GM04504 (cell line): ENCODE measurements at regions not wholly inside any gene's neighbourhood (a gene's known extent, or its start where the extent isn't known, plus 50 kb on each side); places are given as distances from the start of the nearest gene placed in this dataset.
"Not testable (repeated sequence)": the region's sequence is repeated elsewhere in the genome, so short reads cannot be mapped to it uniquely, and the experiment has no call there.

Experiments used
- DNase-seq: peaks from one replicate; pipeline ENCODE4 v3.0.0-alpha.2; 2012; ENCODE audit warnings: low read depth

DNA sequence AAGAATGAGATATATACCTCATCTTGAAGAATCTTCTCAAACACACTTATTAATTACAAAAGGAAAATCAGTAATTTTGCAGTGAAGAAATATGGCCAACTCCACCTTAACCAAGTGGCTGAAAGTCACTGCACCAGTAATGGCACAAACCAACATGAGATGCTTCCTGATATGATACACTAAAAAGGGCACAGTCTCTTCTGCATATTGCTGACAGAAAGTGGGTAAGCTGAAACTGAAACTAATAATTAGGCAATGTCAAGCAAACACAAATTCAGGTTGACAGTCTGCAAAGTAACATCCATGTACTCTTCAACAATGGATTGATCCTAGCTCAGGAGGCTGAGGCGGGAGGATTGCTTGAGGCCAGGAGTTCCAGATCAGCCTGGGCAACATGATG lies 56.1 kb downstream of the ZNF22 start:
- not testable (repeated sequence) for DNase-seq

DNA sequence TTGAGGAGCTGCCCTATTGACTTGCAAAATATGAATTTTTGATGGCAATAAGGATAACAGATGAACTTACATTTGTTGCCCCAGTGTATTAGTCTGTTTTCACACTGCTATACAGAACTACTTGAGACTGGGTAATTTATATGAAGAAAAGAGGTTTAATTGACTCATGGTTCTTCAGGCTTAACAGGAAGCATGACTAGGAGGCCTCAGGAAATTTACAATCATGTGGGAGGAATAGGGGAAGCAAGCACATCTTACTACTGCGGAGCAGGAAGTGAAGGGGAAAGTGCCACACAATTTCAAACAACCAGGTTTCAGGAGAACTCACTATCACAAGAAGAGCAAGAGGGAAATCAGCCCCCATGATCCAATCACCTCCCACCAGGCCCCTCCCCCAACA lies 57.9 kb downstream of the ZNF22 start:
- no peak for DNase-seq

DNA sequence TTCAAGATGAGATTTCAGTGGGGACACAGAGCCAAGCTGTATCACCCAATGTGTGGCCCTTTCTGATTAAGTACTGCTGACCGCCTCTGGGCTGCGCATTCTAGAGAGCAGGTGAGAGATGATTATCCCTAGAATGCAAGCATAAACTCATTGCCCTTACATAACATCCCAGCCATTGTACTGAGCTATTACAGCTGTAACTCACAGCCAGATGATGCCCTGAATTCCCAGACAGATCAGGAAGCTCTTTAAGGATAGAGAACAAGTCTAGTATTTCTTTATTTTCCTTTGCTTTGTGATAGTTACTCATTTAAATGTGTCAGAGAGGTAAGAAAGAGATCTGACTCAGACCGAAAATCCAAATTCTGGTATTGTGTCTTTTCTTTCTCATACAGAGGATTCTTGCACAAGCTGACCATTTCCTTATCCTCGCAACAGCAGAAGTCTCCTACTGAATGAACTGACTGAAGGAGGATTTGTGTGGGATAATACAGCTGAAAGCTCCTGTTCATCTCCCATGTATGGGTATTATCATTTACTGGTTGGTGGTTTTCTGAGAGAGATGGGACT lies 58.4 kb downstream of the ZNF22 start:
- no peak for DNase-seq

DNA sequence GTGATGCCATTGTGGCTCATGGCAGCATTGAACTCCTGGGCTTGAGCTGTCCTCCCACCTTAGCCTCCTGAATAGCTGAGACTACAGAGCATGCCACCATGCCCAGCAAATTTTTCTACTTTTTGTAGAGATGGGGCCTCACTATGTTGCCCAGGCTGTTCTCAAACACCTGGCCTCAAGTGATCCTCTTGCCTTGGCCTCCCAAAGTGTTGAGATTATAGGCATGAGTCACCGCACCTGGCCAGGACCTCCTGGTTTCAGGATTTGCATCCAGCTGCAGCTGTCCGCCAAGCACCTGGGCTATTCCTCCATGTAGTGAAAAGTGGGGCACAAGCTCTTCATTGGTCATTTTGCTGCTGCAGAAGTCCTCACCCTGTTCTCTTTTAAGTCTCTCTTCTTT lies 58.9 kb downstream of the ZNF22 start:
- DNase-seq: no peak

DNA sequence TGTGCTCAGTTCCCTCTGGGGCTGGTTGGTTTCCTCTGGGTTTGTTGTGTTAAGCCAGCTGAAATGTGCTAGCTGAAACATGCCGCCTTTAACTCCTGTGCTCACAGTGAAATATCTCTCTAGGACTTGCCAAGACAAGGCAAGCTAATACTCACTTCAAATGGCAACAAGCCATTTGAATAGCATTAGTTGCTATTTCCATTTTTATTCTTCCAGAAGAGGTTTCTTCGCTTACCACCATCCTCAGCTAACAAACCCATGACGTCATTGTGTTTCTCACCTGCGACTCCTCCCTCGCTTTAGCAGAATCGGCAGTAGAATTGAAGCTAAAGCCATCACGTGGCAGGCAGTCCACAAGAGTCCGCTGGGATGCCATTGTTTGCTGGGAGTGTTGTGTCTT lies 61.3 kb downstream of the ZNF22 start:
- DNase-seq: no peak

DNA sequence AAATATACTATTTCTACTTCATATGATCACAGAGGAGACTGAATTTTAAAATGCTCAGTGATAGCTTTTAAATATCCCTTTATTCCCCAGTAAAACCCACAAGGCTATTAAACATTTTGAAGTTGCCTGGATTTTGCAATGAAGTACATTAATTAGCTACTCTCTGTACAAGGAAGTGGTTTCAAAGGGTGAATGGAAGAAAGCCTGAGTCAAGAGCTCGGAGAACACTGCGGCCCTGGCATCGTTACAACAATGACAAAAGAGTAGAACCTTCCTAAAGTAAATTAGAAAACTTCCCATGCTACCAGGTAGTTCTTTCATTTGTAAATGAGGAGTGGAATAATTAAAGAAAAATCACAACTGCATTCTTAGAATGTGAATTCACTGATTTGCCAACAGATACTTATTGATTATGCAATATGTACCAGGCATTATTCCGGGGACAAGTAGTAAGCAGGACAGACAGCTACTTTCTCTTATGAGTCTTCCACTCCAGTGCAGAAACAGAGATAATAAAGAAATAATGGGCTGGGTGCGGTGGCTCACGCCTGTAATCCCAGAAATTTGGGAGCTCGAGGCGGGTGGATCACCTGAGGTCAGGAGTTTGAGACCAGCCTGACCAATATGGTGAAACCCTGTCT lies 63.0 kb downstream of the ZNF22 start:
- no peak for DNase-seq

DNA sequence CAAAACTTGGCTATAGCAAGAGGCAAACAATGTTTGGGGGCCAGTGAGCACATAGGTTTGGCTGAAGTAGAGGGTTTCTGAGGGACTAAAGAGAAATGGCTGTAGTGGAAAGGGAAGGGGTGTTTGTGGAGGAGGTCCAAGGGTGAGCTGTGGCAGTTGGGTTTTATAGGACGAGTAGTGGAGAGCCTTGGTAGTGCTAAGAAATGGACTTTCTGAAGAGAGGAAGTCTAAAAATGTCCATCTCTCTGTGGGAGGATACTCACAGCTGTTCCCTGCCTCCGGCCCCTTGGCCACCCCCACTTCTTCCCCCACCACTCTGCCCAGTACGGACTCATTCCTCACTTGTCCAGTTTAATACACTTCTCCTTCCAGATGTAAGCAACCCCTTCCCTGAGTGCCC lies 64.3 kb downstream of the ZNF22 start:
- no peak for DNase-seq

DNA sequence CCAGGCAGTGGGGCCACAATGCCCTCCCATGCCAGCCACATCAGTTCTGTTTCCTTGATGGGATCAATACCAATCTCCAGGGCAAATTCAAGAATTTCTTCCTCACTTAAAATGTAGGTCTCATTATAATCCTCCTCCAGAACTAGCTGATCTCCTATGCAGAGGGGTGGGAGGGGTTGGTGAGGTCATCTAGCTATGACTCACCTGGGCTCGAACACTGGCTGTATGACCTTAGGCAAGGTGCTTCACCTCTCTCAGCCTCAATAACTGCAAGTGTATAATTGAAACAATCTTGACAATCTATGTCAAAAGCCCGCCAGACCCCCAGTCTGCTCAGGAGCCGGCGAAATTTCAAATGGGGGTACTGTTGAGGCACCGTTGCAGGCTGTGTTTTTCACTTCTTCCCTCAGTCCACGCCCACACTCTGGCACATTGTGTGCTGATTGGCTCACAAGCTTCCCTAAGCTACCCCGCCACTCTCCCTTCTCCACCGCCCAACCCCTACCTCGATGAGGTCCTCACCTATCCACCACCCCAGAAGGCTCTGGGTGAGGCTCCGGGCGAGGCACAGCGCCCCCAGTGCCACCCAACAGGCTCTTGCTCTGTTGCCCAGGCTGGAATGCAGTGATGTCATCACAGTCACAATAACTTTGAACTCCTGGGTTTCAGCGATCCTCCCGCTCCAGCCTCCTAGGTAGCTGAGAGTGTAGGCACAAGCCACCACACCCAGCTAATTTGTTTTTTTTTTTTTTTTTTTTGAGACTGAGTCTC lies 70.5 kb downstream of the ZNF22 start:
- no peak for DNase-seq

DNA sequence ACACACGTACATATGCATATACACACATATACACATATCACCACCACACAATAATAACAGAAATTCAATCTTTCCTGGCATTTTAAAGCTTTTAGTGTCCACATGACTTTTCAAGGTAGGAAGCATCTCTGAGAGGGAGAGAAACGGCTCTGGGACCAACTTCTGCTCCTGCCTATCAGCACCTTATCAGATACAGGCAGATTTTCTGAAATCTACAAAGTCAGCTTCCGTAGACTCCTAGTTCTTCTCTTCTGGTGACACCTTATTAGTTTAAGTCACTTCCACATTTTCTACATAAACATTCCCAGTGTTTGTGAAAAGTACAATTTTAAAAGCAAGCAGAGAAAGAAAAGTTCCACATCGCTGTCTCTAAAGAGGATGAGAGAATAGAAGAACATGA lies 74.5 kb downstream of the ZNF22 start:
- no peak for DNase-seq

DNA sequence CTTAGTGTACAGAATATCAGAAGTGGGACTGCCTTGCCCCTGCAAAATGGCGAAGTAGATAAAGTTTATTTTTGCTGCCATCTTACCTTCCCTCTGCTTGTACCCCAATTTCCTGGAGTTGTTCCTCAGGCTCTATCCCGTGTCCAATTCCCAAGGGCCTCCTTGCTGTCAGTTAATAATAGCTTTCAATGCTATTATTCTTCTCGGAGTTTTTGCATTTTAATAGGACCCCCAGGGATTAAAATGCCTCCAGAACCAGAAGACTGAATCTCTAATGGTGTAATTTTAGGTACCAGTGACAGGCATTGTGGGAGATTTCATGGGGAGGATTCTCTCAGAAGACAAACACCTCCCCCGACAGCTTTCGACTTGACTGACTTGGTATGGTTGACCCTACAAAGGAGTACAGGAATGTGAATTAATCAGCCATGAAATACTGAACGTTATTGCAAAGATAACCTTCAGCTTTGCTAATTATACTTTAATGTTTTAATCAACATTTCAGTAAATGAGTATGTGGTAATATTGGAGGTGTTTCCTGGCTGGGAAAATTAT lies 75.2 kb downstream of the ZNF22 start:
- DNase-seq: no peak

DNA sequence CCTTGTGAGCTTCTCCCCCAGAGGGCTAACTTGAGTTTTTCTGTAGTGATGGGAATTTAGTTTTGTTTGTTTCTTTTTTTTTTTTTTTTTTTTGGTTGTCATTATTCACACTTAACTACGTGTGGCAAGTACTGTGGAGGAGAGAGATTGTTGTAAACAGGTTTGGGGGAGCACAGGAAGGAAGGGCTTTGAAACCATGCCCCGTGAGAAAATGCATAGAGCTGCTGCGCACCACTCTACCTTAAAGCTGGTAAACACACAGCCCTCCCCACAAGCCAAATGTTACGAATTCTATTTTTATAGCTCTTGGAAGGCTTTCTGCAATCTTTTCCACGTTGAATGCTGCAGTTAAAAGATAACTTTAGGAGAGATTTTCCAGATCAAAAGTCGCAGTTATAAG lies 76.2 kb downstream of the ZNF22 start:
- DNase-seq: no peak

DNA sequence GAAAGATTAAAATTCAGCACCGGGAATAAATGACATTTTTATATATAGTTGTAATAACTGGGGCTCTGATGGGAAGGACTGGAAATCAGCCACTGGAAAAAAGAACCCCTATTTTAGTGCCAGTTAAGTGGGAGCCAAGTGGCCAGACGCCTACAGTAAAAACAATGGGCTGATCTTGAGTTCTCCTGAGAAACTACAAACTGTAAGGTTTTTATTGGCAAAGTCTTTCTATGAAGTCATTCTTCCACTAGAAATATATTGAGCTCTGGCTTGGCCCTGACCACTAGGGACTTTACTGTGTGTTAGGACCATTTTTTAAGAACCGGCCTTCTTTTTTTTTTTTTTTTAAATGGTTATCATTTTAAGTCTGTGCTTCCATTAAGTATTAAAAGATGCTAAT lies 79.6 kb downstream of the ZNF22 start:
- DNase-seq: no peak

DNA sequence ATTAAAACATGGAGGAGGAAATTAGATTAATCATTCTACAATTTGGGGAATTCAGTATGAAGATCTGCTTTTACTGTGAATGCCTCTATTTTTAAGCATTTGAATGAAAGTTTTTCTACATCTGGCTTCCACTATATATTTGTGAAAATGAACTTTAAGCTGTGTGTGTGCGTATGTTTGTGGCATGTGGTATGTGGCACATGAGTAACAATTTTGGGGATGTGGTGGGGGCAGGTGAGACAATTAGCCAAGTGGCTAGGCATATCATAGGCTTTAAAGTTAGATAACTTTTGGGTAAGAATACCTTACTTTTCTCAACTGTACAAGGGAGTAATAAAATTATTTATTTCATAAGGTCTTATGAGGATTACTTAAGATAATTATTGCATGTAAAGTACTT lies 81.5 kb downstream of the ZNF22 start:
- no peak for DNase-seq

DNA sequence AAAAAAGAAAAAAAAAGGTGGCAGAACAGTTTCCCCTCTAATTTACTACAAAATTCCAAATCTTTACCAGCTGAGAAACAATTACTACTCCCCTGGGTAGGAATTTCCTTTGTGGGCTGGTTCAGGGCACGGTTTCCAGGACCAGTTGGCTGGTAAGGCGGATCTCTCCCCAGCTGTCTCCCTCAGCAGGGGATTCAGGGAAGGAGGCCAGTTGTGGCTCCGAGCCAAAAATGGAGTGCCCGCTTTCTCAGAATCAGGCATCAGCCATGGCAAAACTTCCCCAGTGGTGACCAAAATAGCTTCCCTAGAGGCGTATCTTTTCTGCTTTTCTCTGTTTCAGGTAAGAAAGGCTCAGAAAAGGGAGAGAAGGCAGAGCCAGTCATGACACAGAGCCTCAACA lies 91.2 kb downstream of the ZNF22 start:
- DNase-seq: no peak

DNA sequence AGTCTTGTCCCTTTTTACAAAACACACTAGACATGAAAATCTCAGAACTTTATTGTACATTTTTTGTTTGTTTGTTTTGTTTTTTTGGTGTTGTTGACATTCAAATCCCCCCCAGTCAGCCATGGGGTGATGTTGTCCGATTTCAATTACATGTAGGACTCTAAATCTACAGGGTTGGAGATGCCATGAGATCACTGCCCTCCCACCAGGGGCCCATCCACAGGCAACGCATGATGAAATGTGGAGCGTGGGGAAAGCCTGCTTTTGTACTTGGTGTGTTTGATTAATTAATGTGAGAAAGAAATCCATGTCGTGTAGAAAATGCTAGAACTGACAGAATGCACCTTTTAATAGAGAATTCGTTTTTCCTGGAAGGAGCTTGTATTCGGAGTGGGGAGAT lies 93.2 kb downstream of the ZNF22 start:
- DNase-seq: no peak

DNA sequence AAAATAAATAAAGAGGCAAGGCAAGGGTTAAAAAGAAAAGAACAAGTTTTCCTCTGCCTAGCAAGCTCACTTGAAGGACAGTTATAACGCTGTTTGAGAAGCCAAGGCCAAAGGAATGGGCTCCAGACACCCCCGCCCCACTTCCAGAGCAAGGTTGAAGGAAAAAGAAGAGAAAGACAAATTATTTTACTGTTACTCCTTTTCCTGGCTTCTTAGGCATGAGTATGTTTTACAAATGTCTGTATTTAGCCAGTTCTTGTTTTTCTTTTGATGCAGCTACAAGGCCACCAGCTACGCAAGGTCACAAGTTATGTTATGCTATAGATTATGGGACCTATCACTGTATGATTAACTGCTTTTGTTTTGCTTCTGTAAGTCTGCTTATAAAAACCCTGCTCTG lies 94.6 kb downstream of the ZNF22 start:
- DNase-seq: no peak

DNA sequence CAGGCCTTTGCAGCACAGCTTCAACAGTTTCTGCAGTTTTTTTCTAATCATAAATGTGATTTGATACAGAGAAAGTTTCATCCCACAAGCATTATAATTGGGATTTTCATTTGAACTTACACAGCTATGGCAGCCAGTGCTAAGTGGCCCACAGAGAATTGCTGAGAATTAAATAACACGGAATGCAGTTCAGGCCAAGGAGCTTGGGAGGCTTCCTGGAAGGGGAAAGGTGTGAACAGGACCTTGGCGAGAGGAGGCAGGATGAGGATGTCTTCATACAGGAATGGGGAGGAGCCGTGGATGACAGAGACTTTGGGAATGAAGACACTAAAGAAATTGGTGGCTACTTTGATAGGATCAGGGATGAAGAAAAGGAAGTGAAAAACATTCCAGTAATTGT lies 95.3 kb downstream of the ZNF22 start:
- DNase-seq: no peak

DNA sequence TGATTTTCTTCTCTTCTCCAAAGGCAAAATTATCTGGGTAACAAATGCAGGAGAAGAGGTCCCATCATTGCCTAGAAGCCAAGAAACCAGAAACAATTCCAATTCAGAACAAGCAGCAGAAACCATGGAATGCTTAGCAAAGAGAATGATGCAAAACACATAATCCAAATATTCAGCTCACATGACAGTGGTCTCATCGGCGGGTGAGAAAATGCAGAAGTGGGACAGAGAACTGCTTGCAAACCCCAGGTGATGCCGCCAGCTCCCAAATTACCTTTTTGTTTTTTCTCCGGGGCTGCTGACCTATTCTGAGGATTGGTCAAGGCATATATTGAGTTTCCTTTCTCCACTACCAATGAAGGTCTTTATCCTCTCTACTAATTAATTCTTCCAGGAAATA lies 99.7 kb downstream of the ZNF22 start:
- no peak for DNase-seq

DNA sequence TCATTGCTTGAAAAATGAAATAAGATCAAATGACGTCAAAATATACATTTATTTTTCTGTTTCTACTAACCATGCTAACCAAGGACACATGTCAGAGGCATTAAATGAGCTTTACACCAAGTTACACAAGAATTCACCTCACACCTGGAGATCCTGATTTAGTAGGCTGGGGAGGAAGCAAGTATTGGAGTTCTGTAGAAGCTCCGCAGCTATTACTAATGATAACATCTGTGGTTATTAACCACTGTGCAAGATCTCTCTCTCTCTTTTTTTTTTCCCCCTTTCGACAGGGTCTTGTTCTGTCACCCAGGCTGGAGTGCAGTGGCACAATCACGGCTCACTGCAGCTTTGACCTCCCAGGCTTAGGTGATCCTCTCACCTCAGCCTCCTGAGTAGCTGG lies 104.0 kb downstream of the ZNF22 start:
- no peak for DNase-seq

DNA sequence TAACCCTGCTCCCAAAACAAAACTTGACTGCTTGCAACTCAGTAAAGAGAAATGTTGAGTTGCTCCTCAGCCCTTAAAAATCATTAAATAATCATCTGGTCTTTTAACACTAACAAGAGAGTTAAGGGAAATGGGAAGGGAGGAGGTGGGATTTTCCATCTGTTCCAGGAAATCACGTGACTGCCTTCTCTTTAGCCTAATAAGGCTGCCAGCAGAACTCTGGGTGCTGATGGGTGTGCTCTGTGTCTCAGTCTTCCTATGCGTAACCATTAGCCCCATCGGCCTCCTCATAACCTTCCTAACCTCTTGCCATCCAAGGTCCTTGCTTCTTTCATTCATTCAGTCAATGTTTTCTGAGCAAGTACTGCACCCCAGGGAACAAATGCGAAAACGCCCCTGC lies 104.6 kb downstream of the ZNF22 start:
- DNase-seq: not testable (repeated sequence)

DNA sequence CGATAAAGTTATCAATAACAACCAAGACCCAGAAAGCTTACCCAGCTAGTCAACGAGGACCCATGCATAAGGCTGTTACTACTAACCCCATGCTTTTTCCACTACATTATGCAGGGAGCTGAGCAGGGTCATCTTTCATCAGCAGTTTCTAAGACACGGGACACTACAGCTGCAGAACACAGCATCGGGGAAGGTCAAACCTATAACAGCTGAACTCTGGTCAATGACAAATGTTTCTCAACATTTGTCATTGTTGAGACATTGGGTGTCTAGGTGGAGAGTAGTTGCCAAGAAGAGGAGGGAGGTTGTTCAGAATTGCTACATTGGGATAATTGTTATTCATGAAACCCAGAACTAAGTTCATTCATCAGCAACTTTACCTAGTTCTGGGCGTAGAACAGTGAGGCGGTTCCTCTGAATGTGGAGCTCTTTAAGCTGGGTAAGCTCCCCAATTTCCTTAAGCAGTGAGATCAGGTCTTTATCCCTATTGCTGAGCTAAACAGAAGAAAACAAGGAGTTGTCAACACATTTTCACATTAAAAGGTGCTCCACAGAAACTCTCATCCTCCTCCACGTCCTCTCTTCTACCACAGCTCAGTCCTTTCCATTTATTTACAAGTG lies 105.6 kb downstream of the ZNF22 start:
- DNase-seq: no peak

DNA sequence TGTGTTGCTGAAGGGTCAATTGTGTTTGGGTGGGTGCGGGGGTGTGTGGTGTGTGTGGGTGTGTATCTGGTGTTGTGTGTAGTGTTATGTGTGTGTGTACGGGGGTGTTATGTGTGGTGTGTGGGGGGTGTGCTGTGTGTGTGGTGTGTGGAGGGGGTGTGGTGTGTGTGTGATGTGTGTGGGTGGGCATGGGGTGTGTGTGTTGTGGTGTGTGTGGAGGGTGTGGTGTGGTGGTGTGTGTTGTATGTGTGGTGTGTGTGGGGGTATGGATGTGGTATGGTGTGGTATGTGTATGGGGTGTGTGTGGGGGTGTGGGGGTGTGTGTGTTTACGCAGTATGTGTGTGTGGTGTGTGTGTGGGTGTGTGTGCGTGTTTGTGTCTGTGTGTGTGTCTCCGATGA lies 110.8 kb downstream of the ZNF22 start:
- DNase-seq: no peak

DNA sequence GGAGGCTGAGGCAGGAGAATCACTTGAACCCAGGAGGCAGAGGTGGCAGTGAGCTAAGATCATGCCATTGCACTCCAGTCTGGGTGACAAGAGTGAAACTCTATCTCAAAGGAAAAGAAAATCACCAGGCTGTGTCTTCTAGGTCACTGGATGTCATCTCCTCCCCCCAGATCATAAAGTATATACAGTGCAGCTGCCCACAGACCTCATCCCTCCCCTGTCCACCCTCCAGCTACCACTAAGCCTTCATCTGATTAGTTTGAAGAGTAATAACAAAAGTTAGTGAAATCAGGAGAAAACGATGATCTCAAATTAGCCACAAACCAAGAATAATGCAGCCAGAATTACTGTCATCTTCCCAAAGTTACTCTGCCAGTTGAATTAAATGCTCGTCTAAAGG lies 117.2 kb downstream of the ZNF22 start:
- DNase-seq: not testable (repeated sequence)
